ENCODE measurements at regions not wholly inside any gene's neighbourhood (a gene's known extent, or its start where the extent isn't known, plus 50 kb on each side); places are given as distances from the start of the nearest gene placed in this dataset.

- DNase-seq (ENCODE audit: low read depth, low spot score), result no peak
Measured at GRCh38 chr6:87936065-87936464, 111.6 kb upstream of the SPACA1 start.

DNA sequence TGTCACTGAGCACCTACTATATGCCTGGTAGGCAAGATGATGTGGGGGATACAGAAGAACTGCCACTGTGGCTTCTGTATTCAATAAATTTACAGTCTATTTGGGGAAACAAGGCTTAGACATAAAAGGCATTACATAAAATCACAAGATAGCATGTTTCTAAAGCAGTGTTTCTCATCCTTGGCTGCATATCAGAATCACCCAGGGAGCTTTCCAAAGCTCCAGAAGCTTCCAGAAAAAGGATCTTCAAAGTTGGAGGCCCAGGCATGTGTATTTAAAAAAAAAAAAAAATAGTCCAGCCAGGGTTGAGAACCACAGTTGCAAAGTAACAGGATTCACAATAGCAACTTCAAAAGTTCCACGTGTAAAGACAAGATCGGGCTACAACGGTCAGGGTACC lies 112.4 kb upstream of the SPACA1 start:
- no peak for DNase-seq (ENCODE audit: low read depth, low spot score)

GRCh38 chr6:87932361-87932760 lies 115.3 kb upstream of the SPACA1 start:
- no peak for DNase-seq (ENCODE audit: low read depth, low spot score)

GRCh38 chr6:87929843-87930288 lies 117.8 kb upstream of the SPACA1 start:
- DNase-seq (ENCODE audit: low read depth, low spot score), result peak; percentile 49

DNA sequence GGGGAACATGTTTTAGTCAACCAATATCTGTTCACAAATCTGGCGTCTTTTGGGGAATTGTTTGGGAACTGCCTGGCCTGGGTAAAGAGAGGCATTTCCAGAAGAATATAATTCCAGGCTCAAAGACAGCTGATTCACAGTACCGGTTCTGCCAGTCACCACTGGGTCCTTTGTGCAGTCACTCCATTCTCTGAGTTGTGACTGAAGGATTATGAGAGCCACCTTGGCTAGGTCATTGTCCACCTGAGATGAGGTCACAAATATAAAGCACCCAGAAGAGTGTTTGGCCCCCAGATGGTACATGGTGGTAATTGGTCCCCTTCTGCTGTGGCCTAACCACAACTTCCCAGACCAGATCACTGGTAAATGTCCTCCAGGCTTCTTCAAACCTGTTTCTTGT lies 121.0 kb upstream of the SPACA1 start:
- no peak for DNase-seq (ENCODE audit: low read depth, low spot score)

- no peak for DNase-seq (ENCODE audit: low read depth, low spot score)
Measured at GRCh38 chr6:87926072-87926471, 121.6 kb upstream of the SPACA1 start.

- DNase-seq (ENCODE audit: low read depth, low spot score), result no peak
Measured at GRCh38 chr6:87925373-87926060, 122.1 kb upstream of the SPACA1 start.

DNA sequence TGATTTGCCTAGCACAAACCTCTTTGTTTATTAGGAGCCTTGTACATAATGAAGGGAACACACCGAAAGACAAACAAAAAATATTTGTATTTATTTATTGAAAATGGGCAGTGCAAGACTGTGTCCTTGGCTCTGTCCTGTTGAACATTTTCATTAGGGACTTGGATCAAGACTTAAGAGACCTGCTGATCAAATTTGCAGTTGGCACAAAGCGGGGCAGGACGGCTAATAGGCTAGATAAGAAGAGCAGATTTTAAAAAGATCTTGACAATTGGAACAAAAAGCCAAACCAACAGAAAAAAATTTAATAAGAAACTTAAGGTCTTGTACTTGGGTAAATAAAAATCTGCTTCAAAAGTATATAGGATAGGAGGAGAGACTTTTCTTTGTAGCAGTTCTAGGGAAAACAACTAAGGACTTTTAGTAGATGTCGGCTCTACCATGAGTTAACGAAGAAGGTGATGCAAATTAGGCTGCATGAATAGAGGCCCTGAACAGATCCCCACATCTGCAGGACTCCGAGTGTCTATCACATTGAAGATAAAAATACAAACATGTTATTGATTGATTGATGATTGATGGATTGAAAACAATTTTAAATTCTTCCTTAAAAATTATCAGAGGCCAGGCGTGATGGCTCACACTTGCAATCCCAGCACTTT lies 124.1 kb upstream of the SPACA1 start:
- DNase-seq (ENCODE audit: low read depth, low spot score), result no peak

GRCh38 chr6:87922947-87923330 lies 124.7 kb upstream of the SPACA1 start:
- no peak for DNase-seq (ENCODE audit: low read depth, low spot score)

DNA sequence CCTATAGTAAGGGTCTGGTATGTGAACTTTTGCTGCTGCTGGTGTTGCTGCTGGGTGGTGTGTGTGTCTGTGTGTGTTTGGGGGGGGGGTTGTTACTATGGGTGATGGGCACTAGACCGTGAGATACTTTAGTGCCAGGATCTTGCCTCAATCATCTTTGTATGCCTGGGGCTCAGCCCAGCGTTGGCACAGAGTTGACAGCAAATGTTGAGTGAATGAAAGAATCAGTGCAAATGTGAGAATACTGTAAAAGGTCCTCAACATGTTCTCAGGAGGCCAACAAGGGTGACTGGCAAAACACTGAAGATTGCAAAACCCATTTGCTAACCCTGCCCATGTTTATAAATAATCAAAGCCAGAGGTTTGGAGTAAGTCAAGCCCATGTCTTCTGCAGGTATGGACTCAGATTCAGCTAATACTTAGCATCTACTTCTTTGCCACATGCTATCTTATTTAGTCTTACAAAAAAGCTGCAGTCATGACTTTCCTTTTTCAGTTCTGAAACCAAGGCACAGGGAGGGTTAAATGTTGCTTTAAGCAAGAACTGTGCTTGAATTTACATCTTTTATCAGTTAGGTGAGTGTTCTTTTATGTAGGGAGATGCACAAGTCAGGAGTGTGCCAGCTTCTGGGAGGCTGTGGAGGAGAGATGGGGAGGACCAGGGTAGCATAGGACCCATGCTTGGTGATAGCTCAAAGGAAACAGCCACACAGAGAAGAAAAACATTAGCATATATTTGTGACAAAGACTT lies 125.3 kb upstream of the SPACA1 start:
- no peak for DNase-seq (ENCODE audit: low read depth, low spot score)

- DNase-seq (ENCODE audit: low read depth, low spot score), result no peak
Measured at GRCh38 chr6:87921034-87921433, 126.6 kb upstream of the SPACA1 start.

DNA sequence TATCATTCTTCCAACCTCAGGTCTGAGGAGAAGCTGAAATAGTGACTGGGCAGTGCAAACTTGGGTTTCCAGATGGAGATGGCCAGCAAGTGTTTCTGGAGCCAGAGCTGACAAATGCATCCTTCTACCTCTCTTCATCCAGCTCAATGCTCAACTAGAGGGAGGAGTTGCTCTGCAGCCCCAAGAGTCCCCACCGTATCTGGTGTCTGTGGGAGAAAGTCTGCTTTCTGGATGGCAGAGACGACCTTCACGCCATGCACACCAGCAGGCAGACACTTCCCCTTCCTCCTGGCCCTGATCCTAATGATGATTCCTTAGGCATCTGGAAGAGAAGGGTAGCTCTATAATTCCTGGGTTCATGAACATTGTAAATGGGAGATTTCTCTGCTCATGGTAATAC lies 127.4 kb upstream of the SPACA1 start:
- no peak for DNase-seq (ENCODE audit: low read depth, low spot score)

- no peak for DNase-seq (ENCODE audit: low read depth, low spot score)
Measured at GRCh38 chr6:87919416-87919815, 128.2 kb upstream of the SPACA1 start.

DNA sequence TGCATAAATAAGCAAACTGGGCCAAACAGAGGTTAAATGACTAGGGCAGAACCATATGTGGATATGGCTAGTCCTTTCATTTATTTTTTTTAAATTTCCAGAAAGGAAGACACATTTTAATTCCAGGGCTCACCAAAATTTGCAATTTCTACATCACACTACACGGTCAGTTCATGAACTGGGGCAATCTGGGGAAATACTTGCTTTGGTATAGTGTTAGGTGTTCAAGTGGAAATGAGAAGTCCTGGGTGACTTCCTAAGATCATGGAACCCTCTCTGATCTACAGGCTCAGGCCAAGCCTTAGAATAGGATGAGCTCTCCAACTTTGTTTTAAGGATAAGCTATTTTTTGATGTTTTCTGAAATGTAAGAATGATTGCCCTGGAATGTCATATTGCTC lies 128.6 kb upstream of the SPACA1 start:
- DNase-seq (ENCODE audit: low read depth, low spot score), result no peak

GRCh38 chr6:87918461-87918941 lies 129.1 kb upstream of the SPACA1 start:
- no peak for DNase-seq (ENCODE audit: low read depth, low spot score)

- no peak for DNase-seq (ENCODE audit: low read depth, low spot score)
Measured at GRCh38 chr6:87917886-87918285, 129.8 kb upstream of the SPACA1 start.

DNA sequence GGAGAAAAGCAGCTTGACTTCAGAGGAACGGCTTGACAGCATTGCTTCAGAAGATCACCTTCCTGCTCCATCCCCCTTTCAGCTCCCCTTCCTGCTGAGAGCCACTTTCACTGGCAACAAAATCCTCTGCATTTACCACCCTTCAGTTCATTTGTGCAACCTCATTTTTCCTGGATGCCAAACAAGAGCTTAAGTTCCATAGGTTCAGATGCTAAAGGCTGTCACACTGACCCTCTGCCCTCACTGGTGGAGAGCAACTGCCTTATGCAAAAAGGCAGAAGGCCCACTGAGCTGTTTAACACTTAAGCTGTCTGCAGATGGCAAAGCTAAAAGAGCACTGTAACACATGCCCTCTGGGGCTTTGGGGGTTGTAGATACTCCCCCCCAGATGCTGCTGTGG lies 131.2 kb upstream of the SPACA1 start:
- no peak for DNase-seq (ENCODE audit: low read depth, low spot score)

GRCh38 chr6:87914637-87915395 lies 132.8 kb upstream of the SPACA1 start:
- DNase-seq (ENCODE audit: low read depth, low spot score), result no peak

GRCh38 chr6:87913974-87914373 lies 133.7 kb upstream of the SPACA1 start:
- DNase-seq (ENCODE audit: low read depth, low spot score), result no peak

DNA sequence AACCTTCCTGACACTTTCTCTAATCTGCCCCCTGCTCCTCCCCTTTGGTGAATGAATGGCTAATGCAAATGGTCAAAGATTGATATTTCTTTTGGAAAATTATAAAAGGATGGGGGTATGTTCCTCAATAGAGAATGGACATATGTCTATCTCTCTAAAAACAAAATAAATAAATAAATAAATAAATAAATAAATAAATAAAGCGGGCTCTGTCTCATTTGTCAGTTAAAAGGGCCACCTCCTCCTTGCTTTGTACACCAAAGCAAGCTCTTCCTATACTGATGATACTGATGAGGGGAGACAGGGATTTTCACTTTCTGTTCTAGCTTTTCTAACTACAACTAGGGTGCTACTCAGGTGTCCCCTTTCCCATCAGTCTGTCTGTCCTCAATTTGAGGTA lies 135.5 kb upstream of the SPACA1 start:
- no peak for DNase-seq (ENCODE audit: low read depth, low spot score)

DNA sequence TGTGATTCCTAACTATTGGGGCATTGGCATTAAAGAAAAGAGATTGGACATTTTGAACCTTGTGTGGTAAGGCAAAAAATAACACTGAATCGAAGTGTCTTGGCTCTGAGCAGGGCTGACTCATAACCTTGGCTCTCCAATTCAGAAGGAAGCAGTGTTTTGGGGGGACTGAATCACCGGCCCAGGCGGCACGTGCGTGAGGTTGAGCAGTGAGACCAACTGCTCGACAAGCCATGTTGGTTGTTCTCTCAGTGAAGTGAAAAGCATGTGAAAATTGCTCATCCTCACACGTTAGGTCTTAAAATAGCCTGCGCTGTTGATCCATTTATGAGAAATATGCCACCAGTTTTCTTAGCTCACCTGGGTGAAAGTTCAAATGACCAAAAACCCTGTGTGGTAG lies 137.8 kb upstream of the SPACA1 start:
- peak; percentile 85 for DNase-seq (ENCODE audit: low read depth, low spot score)

Measured in pulmonary artery endothelial cell (primary cell).